ENCODE measurements at regions not wholly inside any gene's neighbourhood (a gene's known extent, or its start where the extent isn't known, plus 50 kb on each side); places are given as distances from the start of the nearest gene placed in this dataset.
"Not testable (repeated sequence)": the region's sequence is repeated elsewhere in the genome, so short reads cannot be mapped to it uniquely, and the experiment has no call there.

- peak in 1 of 2 donors; percentile 17 for DNase-seq (ENCODE audit: low read depth in 2 of 2)
These were observed 223.2 kb downstream of the PCSK1 start for GRCh38 chr5:96209829-96210228.

GRCh38 chr5:96207420-96207819 is 225.6 kb downstream of the PCSK1 start:
- no peak for DNase-seq (ENCODE audit: low read depth in 2 of 2)

GRCh38 chr5:96203761-96204160 is 229.3 kb downstream of the PCSK1 start:
- no peak for DNase-seq (ENCODE audit: low read depth in 2 of 2)

- no peak for DNase-seq (ENCODE audit: low read depth in 2 of 2)
These were observed 231.5 kb downstream of the PCSK1 start for GRCh38 chr5:96201503-96201902.

- no peak for DNase-seq (ENCODE audit: low read depth in 2 of 2)
These were observed 232.4 kb downstream of the PCSK1 start for GRCh38 chr5:96200641-96201040.

GRCh38 chr5:96199713-96200183 is 233.3 kb downstream of the PCSK1 start:
- no peak for DNase-seq (ENCODE audit: low read depth in 2 of 2)

GRCh38 chr5:96198356-96199058 is 234.5 kb downstream of the PCSK1 start:
- peak; percentile 12 to 79 for DNase-seq (ENCODE audit: low read depth in 2 of 2)

- DNase-seq (ENCODE audit: low read depth in 2 of 2), result not testable (repeated sequence)
These were observed 235.3 kb downstream of the PCSK1 start for GRCh38 chr5:96197767-96198166.

- DNase-seq (ENCODE audit: low read depth in 2 of 2), result no peak
These were observed 235.7 kb upstream of the ELL2 start for GRCh38 chr5:96197347-96197746.

GRCh38 chr5:96196890-96197289 is 235.2 kb upstream of the ELL2 start:
- no peak for DNase-seq (ENCODE audit: low read depth in 2 of 2)

- no peak for DNase-seq (ENCODE audit: low read depth in 2 of 2)
These were observed 234.8 kb upstream of the ELL2 start for GRCh38 chr5:96196407-96196806.

GRCh38 chr5:96195123-96195522 is 233.5 kb upstream of the ELL2 start:
- no peak for DNase-seq (ENCODE audit: low read depth in 2 of 2)

GRCh38 chr5:96194593-96194992 is 232.9 kb upstream of the ELL2 start:
- DNase-seq (ENCODE audit: low read depth in 2 of 2), result no peak

GRCh38 chr5:96193946-96194345 is 232.3 kb upstream of the ELL2 start:
- no peak for DNase-seq (ENCODE audit: low read depth in 2 of 2)

GRCh38 chr5:96189987-96190386 is 228.3 kb upstream of the ELL2 start:
- DNase-seq (ENCODE audit: low read depth in 2 of 2), result no peak

- DNase-seq (ENCODE audit: low read depth in 2 of 2), result no peak
These were observed 227.6 kb upstream of the ELL2 start for GRCh38 chr5:96189028-96189826.

GRCh38 chr5:96187309-96188027 is 225.8 kb upstream of the ELL2 start:
- DNase-seq (ENCODE audit: low read depth in 2 of 2), result no peak

- not testable (repeated sequence) for DNase-seq (ENCODE audit: low read depth in 2 of 2)
These were observed 222.9 kb upstream of the ELL2 start for GRCh38 chr5:96184510-96184909.

GRCh38 chr5:96180684-96181435 is 219.2 kb upstream of the ELL2 start:
- DNase-seq (ENCODE audit: low read depth in 2 of 2), result peak in 1 of 2 donors; percentile 59

- no peak for DNase-seq (ENCODE audit: low read depth in 2 of 2)
These were observed 215.7 kb upstream of the ELL2 start for GRCh38 chr5:96177303-96177869.

GRCh38 chr5:96176022-96176421 is 214.4 kb upstream of the ELL2 start:
- no peak for DNase-seq (ENCODE audit: low read depth in 2 of 2)
